Spleen (tissue), 7 donors: ENCODE measurements at regions not wholly inside any gene's neighbourhood (a gene's known extent, or its start where the extent isn't known, plus 50 kb on each side); places are given as distances from the start of the nearest gene placed in this dataset.

Experiments
- CTCF ChIP-seq, 11 experiments: fragments of 200-600 bp in 7 of 11; fragments of 450-650 bp in 4 of 11; sonication (generic) in 4 of 11; IDR thresholded peaks in 8 of 11; conservative IDR thresholded peaks in 3 of 11; 1 replicate in 7 of 11; 2 replicates in 4 of 11; pipeline versions ENCODE4 v1.4.0 to v1.8.0; 2016 to 2021; ENCODE audit warnings: antibody characterized with exemption in 11 of 11, inconsistent platforms in 4 of 11, mild to moderate bottlenecking in 1 of 11
- POLR2A ChIP-seq, 3 donors: fragments of 450-650 bp; IDR thresholded peaks; one replicate each; pipeline ENCODE4 v1.5.1; 2017; ENCODE audit warnings: antibody characterized with exemption in 3 of 3, mild to moderate bottlenecking in 1 of 3
- donor health status: DM: no; HTN: no; CAD: no; lungs with moderate emphysema.
- donor health status: DM: no; HTN: no; CAD: no.
- donor health status: DM: no; HTN: no; CAD: no.

- no peak for TF ChIP-seq CTCF (IDR thresholded peaks at IDR 0.05 in 8 of 11, conservative IDR thresholded peaks at IDR 0.05 in 3 of 11)
- TF ChIP-seq POLR2A (IDR thresholded peaks at IDR 0.05): no peak
Observed at GRCh38 chr6:84596488-84596887, 167.9 kb downstream of the TBX18 start.
